HEK293T (cell line): ENCODE measurements at regions not wholly inside any gene's neighbourhood (a gene's known extent, or its start where the extent isn't known, plus 50 kb on each side); places are given as distances from the start of the nearest gene placed in this dataset.

Experiments
- CTCF ChIA-PET: fragments of 350-600 bp; formaldehyde crosslinking; extraction: SDS; loops from one replicate; lab custom pipeline; 2021; ENCODE audit warnings: antibody characterized with exemption, inconsistent platforms; lab: Yijun Ruan, JAX
- POLR2A ChIA-PET: fragments of 350-600 bp; formaldehyde crosslinking; extraction: SDS; loops from one replicate; lab custom pipeline; 2020; ENCODE audit warnings: antibody characterized with exemption, inconsistent platforms; lab: Yijun Ruan, JAX
- DNase-seq: peaks from one replicate; pipeline ENCODE4 v3.0.0; 2012; ENCODE audit warnings: mixed read lengths; ENCODE audit errors: extremely low spot score
- ARNT ChIP-seq: fragments of 450-650 bp; IDR thresholded peaks from 2 replicates; pipeline ENCODE4 v1.6.1; 2017; ENCODE audit warnings: mild to moderate bottlenecking
- BHLHE40 ChIP-seq: fragments of 450-650 bp; IDR thresholded peaks from 2 replicates; pipeline ENCODE4 v1.6.1; 2016; ENCODE audit warnings: mild to moderate bottlenecking, moderate library complexity, borderline replicate concordance
- CTBP1 ChIP-seq: fragments of 450-650 bp; IDR thresholded peaks from 2 replicates; pipeline ENCODE4 v1.6.1; 2016; ENCODE audit warnings: borderline replicate concordance
- ELF4 ChIP-seq: fragments of 450-650 bp; IDR thresholded peaks from 2 replicates; pipeline ENCODE4 v1.6.1; 2017; ENCODE audit warnings: antibody characterized with exemption
- FOXA1 ChIP-seq: fragments of 450-650 bp; IDR thresholded peaks from 2 replicates; pipeline ENCODE4 v1.6.1; 2016; ENCODE audit warnings: mild to moderate bottlenecking
- FOXK2 ChIP-seq: fragments of 450-650 bp; IDR thresholded peaks from 2 replicates; pipeline ENCODE4 v1.6.1; 2016; ENCODE audit warnings: mild to moderate bottlenecking
- FOXM1 ChIP-seq: fragments of 450-650 bp; IDR thresholded peaks from 2 replicates; pipeline ENCODE4 v1.6.1; 2017; ENCODE audit warnings: mild to moderate bottlenecking, borderline replicate concordance
- HDGF ChIP-seq: fragments of 450-650 bp; IDR thresholded peaks from 2 replicates; pipeline ENCODE4 v1.6.1; 2017; ENCODE audit warnings: antibody characterized with exemption, borderline replicate concordance
- L3MBTL2 ChIP-seq: fragments of 450-650 bp; conservative IDR thresholded peaks from 2 replicates; pipeline ENCODE4 v1.6.1; 2016; ENCODE audit warnings: mild to moderate bottlenecking
- LEF1 ChIP-seq: fragments of 450-650 bp; IDR thresholded peaks from 2 replicates; pipeline ENCODE4 v1.6.1; 2017; ENCODE audit warnings: mild to moderate bottlenecking, borderline replicate concordance
- NFRKB ChIP-seq: fragments of 450-650 bp; IDR thresholded peaks from 2 replicates; pipeline ENCODE4 v1.6.1; 2016; ENCODE audit warnings: mild to moderate bottlenecking, moderate library complexity
- SP1 ChIP-seq: fragments of 450-650 bp; IDR thresholded peaks from 2 replicates; pipeline ENCODE4 v1.6.1; 2017
- SUZ12 ChIP-seq: fragments of 450-650 bp; IDR thresholded peaks from 2 replicates; pipeline ENCODE4 v1.6.1; 2016; ENCODE audit warnings: mild to moderate bottlenecking
- TARDBP ChIP-seq: fragments of 450-650 bp; IDR thresholded peaks from 2 replicates; pipeline ENCODE4 v1.6.1; 2016
- ZNF384 ChIP-seq: fragments of 450-650 bp; IDR thresholded peaks from 2 replicates; pipeline ENCODE4 v1.6.1; 2016
- TF ChIP-seq, protein P1 (sequence below): fragments of 450-650 bp; IDR thresholded peaks from 2 replicates; pipeline ENCODE4 v1.6.1; 2016

DNA sequence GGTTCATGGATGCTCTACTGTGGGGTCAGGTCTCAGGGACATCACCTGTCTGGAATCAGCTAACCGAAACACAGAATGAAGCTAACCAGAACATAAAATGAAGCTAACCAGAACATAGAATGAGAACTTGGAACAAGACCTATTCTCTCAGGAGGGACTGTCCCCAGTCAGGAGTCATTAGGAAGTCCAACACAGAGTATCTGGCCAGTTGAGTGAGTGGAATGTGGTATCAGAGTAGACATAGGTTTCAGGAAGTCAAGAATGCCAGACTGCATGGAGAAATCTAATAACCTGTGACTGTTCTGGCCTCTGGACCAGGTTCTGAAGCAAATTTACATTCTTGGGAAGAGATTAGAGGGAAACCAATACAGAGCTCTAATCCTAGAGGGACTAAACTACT is 609.6 kb downstream of the PRELID2 start:
- DNase-seq = no peak
- ChIA-PET CTCF (interaction anchor here (0.6 kb wide), 1 partner anchor 13 kb away, joined by 3 read pairs; no protein-coding TSS in a partner anchor), POLR2A (no interaction called here)
- no peak for TF ChIP-seq FOXM1
- no peak for TF ChIP-seq FOXA1
- no peak for TF ChIP-seq ELF4
- TF ChIP-seq BHLHE40 = no peak
- TF ChIP-seq ARNT = no peak
- TF ChIP-seq CTBP1 = no peak
- no peak for TF ChIP-seq L3MBTL2
- no peak for TF ChIP-seq ZNF384
- TF ChIP-seq SUZ12 = no peak
- TF ChIP-seq, protein P1, sequence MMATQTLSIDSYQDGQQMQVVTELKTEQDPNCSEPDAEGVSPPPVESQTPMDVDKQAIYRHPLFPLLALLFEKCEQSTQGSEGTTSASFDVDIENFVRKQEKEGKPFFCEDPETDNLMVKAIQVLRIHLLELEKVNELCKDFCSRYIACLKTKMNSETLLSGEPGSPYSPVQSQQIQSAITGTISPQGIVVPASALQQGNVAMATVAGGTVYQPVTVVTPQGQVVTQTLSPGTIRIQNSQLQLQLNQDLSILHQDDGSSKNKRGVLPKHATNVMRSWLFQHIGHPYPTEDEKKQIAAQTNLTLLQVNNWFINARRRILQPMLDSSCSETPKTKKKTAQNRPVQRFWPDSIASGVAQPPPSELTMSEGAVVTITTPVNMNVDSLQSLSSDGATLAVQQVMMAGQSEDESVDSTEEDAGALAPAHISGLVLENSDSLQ = no peak

DNA sequence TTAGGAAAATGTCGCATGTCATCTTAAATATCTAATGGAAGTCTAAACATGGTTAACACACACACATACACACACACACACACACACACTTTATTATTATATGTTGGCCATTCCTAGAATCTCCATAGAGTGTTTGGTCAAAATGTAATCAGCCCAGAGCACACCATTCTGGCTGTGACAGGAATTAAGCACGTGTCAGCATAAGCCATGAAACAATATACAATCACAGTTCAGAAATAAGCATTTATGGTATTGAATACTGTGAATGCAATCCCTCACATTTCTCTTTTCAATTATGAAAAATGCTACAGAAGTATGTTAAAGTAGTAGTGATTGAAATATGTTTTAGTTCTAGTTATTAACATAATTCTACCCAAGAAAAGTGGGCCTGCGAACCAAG is 611.6 kb downstream of the PRELID2 start:
- CTCF ChIA-PET = no interaction called here
- POLR2A ChIA-PET = no interaction called here
- TF ChIP-seq CTBP1 (no peak), L3MBTL2 (no peak)
- no peak for DNase-seq

DNA sequence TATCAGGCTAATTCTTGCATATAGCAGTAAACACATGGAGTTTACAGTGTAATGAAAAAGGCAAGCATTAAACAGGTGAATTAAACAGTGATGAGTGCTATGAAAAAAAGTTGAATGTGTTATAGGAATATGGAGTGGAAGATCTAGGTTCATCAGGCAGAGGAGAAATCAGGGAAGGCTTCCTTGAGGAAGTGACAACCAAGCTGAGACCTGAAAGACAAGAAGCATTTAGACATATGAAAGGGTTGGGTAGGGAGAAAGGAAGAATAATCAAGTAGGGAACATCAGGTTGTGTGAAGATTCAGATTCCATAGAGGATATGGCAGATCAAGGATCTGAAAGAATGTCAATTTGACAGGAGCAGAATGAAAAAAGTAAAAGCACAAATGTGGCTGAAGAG is 612.5 kb downstream of the PRELID2 start:
- DNase-seq = no peak
- ChIA-PET POLR2A (no interaction called here), CTCF (no interaction called here)
- TF ChIP-seq ELF4 (no peak), SUZ12 (no peak), ARNT (no peak), CTBP1 (no peak), ZNF384 (no peak), LEF1 (no peak), L3MBTL2 (no peak), FOXK2 (no peak), SP1 (no peak), FOXM1 (no peak), TARDBP (no peak), FOXA1 (no peak), NFRKB (no peak), BHLHE40 (no peak), HDGF (no peak)
- TF ChIP-seq, protein P1 = no peak

DNA sequence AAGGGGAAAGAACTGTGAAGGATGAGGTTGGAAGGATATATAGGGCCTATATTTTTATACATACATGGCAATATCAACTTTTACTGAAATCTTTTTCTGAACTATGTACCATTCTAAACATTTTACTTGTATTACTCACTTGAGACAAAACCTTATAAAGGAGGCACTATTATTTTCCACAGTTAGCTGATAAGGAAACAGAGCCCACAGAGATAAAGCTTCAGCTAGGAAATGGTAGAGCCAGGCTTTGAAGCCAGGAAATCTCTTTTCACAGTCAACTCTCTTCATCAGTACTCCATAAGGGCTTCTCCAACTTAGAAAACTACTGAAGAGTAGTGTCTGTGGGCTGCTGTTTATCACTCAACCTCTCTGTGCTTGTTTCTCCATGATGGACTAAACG is 613.7 kb downstream of the PRELID2 start:
- CTCF ChIA-PET = no interaction called here
- TF ChIP-seq L3MBTL2 (no peak), ZNF384 (no peak), LEF1 (no peak), HDGF (no peak), FOXA1 (no peak), TARDBP (no peak), FOXM1 (no peak), ELF4 (no peak), SP1 (no peak), CTBP1 (no peak), ARNT (no peak)
- TF ChIP-seq, protein P1 = no peak
- DNase-seq = no peak
- POLR2A ChIA-PET = no interaction called here

DNA sequence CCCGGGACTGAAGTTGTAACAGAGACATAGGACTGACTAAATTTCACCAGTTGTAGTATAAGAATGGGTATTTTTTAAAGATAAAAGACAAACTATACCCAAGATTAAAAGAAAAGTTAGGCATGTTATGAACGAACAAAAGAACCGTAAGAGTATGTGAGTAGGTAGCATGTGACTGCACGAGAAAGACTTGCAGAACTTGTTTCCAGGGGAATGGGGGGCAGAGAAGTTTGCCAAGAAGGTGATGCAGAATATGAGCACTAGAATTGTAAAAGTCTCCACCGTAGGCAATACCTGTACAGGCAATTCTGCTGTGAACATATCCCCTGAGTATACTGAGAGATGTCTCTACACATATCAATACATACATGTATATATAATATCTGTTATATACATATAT is 614.7 kb downstream of the PRELID2 start:
- TF ChIP-seq LEF1 (no peak), TARDBP (no peak), FOXK2 (no peak), FOXM1 (no peak), SP1 (no peak)
- TF ChIP-seq, protein P1 = no peak
- ChIA-PET CTCF (no interaction called here), POLR2A (no interaction called here)
- DNase-seq = no peak

DNA sequence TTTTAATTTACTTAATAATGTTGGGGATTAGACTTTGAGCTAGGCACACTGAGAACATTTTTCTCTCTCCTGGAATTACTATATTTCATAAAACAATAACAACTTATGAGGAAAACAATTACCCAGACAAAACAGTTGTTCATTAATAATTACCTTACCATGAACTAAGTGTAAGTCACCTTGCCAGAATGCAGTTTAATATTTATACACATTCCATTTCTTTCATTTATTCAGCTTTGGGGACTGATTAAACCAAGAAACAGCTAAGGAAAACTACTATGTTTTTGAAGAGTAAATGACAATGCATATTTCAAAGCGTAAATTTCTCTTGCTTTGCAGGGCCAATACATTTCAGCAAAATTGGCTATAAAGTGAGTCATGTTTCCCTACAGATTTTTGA is 616.2 kb downstream of the PRELID2 start:
- TF ChIP-seq FOXA1 (no peak), SUZ12 (no peak), ELF4 (no peak), NFRKB (no peak), CTBP1 (no peak), HDGF (no peak), FOXM1 (no peak), SP1 (no peak), BHLHE40 (no peak)
- POLR2A ChIA-PET = no interaction called here
- DNase-seq = no peak
- CTCF ChIA-PET = interaction anchor here (1.2 kb wide), 1 partner anchor 19 kb away, joined by 4 read pairs; no protein-coding TSS in a partner anchor
